Epithelial cell of esophagus (primary cell): ENCODE measurements at regions not wholly inside any gene's neighbourhood (a gene's known extent, or its start where the extent isn't known, plus 50 kb on each side); places are given as distances from the start of the nearest gene placed in this dataset.
"Not testable (repeated sequence)": the region's sequence is repeated elsewhere in the genome, so short reads cannot be mapped to it uniquely, and the experiment has no call there.

Experiments
- DNase-seq: peaks from one replicate; pipeline ENCODE4 v3.0.0; 2010; ENCODE audit warnings: low read depth
- H3K4me3 ChIP-seq: 2 replicates; pipeline ENCODE4 v1.5.1; 2011; ENCODE audit warnings: mild to moderate bottlenecking, low read length, control low read depth
- TF ChIP-seq, protein P1 (sequence below): IDR thresholded peaks from 2 replicates; pipeline ENCODE4 v1.5.1; 2011; ENCODE audit warnings: low read depth, mild to moderate bottlenecking, low read length, control low read depth, inconsistent platforms; ENCODE audit not compliant: insufficient read depth; ENCODE audit errors: missing control alignments

GRCh38 chr10:59025981-59026765, 150.3 kb upstream of the PHYHIPL start:
- no peak overlapping the region for H3K4me3 ChIP-seq
- TF ChIP-seq, protein P1, sequence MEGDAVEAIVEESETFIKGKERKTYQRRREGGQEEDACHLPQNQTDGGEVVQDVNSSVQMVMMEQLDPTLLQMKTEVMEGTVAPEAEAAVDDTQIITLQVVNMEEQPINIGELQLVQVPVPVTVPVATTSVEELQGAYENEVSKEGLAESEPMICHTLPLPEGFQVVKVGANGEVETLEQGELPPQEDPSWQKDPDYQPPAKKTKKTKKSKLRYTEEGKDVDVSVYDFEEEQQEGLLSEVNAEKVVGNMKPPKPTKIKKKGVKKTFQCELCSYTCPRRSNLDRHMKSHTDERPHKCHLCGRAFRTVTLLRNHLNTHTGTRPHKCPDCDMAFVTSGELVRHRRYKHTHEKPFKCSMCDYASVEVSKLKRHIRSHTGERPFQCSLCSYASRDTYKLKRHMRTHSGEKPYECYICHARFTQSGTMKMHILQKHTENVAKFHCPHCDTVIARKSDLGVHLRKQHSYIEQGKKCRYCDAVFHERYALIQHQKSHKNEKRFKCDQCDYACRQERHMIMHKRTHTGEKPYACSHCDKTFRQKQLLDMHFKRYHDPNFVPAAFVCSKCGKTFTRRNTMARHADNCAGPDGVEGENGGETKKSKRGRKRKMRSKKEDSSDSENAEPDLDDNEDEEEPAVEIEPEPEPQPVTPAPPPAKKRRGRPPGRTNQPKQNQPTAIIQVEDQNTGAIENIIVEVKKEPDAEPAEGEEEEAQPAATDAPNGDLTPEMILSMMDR: no peak
- no peak for DNase-seq

GRCh38 chr10:59027975-59028655, 148.3 kb upstream of the PHYHIPL start:
- no peak overlapping the region for H3K4me3 ChIP-seq
- peak; percentile 40 for DNase-seq
- TF ChIP-seq, protein P1: no peak

DNA sequence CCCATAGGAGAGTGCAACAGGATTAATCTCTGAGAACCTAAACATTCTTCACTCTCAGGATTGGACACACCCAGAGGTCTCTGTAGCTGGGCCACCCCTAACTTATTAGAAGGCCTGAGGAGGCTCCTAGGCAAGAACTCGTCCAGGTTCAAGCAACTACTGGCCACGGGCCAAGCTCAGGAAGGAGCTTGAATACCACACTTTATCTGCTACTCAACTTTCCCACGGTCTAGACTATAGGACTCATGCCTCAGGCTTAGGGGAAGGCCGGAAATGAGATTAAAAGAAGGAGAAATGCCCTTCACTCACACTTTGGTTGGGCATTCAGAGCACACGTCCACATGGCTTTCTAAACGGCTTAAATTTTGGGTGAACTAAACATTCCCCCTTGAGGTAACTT, 142.8 kb upstream of the PHYHIPL start:
- peak; percentile 47 for DNase-seq
- TF ChIP-seq, protein P1: no peak

GRCh38 chr10:59036311-59037017, 140.0 kb upstream of the PHYHIPL start:
- H3K4me3 ChIP-seq: no peak overlapping the region
- no peak for DNase-seq
- TF ChIP-seq, protein P1: no peak

More for the DNA sequence above, 142.8 kb upstream of the PHYHIPL start:
- H3K4me3 ChIP-seq: no peak overlapping the region

DNA sequence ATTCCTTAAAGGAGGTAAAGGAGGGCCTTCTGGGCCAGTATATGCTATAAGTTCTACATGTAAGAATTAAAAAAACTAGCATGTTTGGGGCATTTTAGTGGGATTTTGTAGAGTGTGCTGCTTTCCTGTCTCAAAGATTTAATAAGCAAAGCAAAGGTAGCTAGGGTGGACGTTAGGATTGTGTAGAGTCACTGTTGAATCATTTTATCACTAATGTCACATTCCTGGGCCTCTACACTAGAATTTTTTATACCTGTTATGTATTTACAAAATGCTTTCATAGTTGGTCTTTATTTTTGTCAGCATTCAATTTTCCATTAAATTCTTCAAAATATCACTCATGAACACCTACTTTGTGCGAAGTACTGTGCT, 139.4 kb upstream of the PHYHIPL start:
- TF ChIP-seq, protein P1: no peak
- H3K4me3 ChIP-seq: no peak overlapping the region
- no peak for DNase-seq

GRCh38 chr10:59037506-59037905, 138.9 kb upstream of the PHYHIPL start:
- H3K4me3 ChIP-seq: no peak overlapping the region
- TF ChIP-seq, protein P1: no peak
- DNase-seq: no peak

- DNase-seq, H3K4me3 ChIP-seq: not testable (repeated sequence)
Observed at GRCh38 chr10:59043358-59043757, 133.1 kb upstream of the PHYHIPL start.
